NB4 (cell line): ENCODE measurements at regions not wholly inside any gene's neighbourhood (a gene's known extent, or its start where the extent isn't known, plus 50 kb on each side); places are given as distances from the start of the nearest gene placed in this dataset.

ENCODE experiments used
- CTCF ChIP-seq: IDR thresholded peaks from one replicate; pipeline ENCODE4 v1.5.1; 2012; ENCODE audit warnings: low read depth, low read length
- POLR2A ChIP-seq: IDR thresholded peaks from 2 replicates; pipeline ENCODE4 v1.6.1; 2011; ENCODE audit warnings: mild to moderate bottlenecking; ENCODE audit not compliant: insufficient read length; ENCODE audit errors: extremely low read depth
- TF ChIP-seq, protein P1 (sequence below): IDR thresholded peaks from 2 replicates; pipeline ENCODE4 v1.6.1; 2011; ENCODE audit warnings: low read depth, low read length

DNA sequence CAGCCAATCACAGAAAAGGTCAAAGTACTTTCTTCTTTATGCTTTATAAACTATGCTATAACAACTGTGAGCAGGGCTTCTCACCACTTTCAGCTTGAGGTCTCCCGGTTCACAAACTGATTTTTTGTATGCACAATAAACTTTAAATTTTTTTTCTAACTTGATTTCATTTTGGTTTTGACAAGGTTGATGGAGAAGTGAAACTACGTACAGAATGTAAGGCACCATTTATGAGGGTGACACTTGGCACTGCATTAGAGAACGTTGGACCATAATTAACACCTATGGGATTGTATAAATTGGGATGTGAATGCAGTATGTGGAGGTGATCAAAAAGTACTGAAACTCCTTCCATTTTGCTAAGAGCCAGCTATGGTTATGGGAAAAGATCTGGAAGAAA, 857.9 kb upstream of the HTR2C start:
- TF ChIP-seq CTCF, result no peak
- TF ChIP-seq POLR2A, result no peak
- TF ChIP-seq, protein P1, sequence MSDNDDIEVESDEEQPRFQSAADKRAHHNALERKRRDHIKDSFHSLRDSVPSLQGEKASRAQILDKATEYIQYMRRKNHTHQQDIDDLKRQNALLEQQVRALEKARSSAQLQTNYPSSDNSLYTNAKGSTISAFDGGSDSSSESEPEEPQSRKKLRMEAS, result no peak
